ENCODE measurements at regions not wholly inside any gene's neighbourhood (a gene's known extent, or its start where the extent isn't known, plus 50 kb on each side); places are given as distances from the start of the nearest gene placed in this dataset.

GRCh38 chr18:59967878-59968277, 68.1 kb downstream of the PMAIP1 start:
- H3F3A ChIP-seq (ENCODE audit: insufficient read depth) = no peaks in the 10 kb centered on the region
- H4K20me1 ChIP-seq (ENCODE audit: low read depth, low read length) = no peaks in the 10 kb centered on the region
- TF ChIP-seq EZH2phosphoT487 (conservative IDR thresholded peaks at IDR 0.05; ENCODE audit: low read length) = no peak
- no peak for TF ChIP-seq CTCF (IDR thresholded peaks at IDR 0.05; ENCODE audit: insufficient read depth, low read length, poor library complexity, severe bottlenecking)
- no peaks in the 10 kb centered on the region for H3K9me3 ChIP-seq (ENCODE audit: insufficient read depth, low read length)
- no peaks in the 10 kb centered on the region for H3K79me2 ChIP-seq (ENCODE audit: insufficient read depth, low read length)
- no peak overlapping the region for H3K4me2 ChIP-seq (ENCODE audit: low read depth, low read length, poor library complexity, severe bottlenecking)
- no peaks in the 10 kb centered on the region for H3K27me3 ChIP-seq (ENCODE audit: low read length)
- no peak overlapping the region for H2AFZ ChIP-seq (ENCODE audit: low read depth, low read length, severe bottlenecking)
- H3K27ac ChIP-seq (ENCODE audit: low read depth, low read length) = no peak overlapping the region
- no peaks in the 10 kb centered on the region for H3K9me2 ChIP-seq (replicated peaks; ENCODE audit: insufficient read depth, low read length)
- no peak overlapping the region for H3K9ac ChIP-seq (ENCODE audit: low read length)
- H3K4me3 ChIP-seq (ENCODE audit: insufficient read depth, low read length, poor library complexity, severe bottlenecking) = no peak overlapping the region
- H3K36me3 ChIP-seq (ENCODE audit: low read length) = no peaks in the 10 kb centered on the region

- H3K4me2 ChIP-seq (ENCODE audit: low read depth, low read length, poor library complexity, severe bottlenecking) = no peak overlapping the region
- H3K79me2 ChIP-seq (ENCODE audit: insufficient read depth, low read length) = no peaks in the 10 kb centered on the region
- H3K36me3 ChIP-seq (ENCODE audit: low read length) = no peaks in the 10 kb centered on the region
- no peaks in the 10 kb centered on the region for H4K20me1 ChIP-seq (ENCODE audit: low read depth, low read length)
- H3K27ac ChIP-seq (ENCODE audit: low read depth, low read length) = no peak overlapping the region
- H3F3A ChIP-seq (ENCODE audit: insufficient read depth) = no peaks in the 10 kb centered on the region
- H3K27me3 ChIP-seq (ENCODE audit: low read length) = no peaks in the 10 kb centered on the region
- no peak overlapping the region for H3K4me3 ChIP-seq (ENCODE audit: insufficient read depth, low read length, poor library complexity, severe bottlenecking)
- no peak for TF ChIP-seq EZH2phosphoT487 (conservative IDR thresholded peaks at IDR 0.05; ENCODE audit: low read length)
- TF ChIP-seq CTCF (IDR thresholded peaks at IDR 0.05; ENCODE audit: insufficient read depth, low read length, poor library complexity, severe bottlenecking) = no peak
- no peaks in the 10 kb centered on the region for H3K9me3 ChIP-seq (ENCODE audit: insufficient read depth, low read length)
- no peak overlapping the region for H2AFZ ChIP-seq (ENCODE audit: low read depth, low read length, severe bottlenecking)
- H3K9me2 ChIP-seq (replicated peaks; ENCODE audit: insufficient read depth, low read length) = no peaks in the 10 kb centered on the region
- H3K9ac ChIP-seq (ENCODE audit: low read length) = no peak overlapping the region
These were observed 67.1 kb downstream of the PMAIP1 start for GRCh38 chr18:59966913-59967312.

- Histone ChIP-seq H3K9ac (ENCODE audit: low read length) (no peak overlapping the region), H3K27ac (ENCODE audit: low read depth, low read length) (no peak overlapping the region)
- TF ChIP-seq CTCF (IDR thresholded peaks at IDR 0.05; ENCODE audit: insufficient read depth, low read length, poor library complexity, severe bottlenecking) (no peak), EZH2phosphoT487 (conservative IDR thresholded peaks at IDR 0.05; ENCODE audit: low read length) (no peak)
These were observed 63.4 kb downstream of the PMAIP1 start for GRCh38 chr18:59963229-59963628.

More at GRCh38 chr18:59963229-59963628, 63.4 kb downstream of the PMAIP1 start:
- Histone ChIP-seq H3K27me3 (ENCODE audit: low read length) (no peaks in the 10 kb centered on the region), H3K4me3 (ENCODE audit: insufficient read depth, low read length, poor library complexity, severe bottlenecking) (no peak overlapping the region), H3K36me3 (ENCODE audit: low read length) (no peaks in the 10 kb centered on the region), H3F3A (ENCODE audit: insufficient read depth) (no peaks in the 10 kb centered on the region), H4K20me1 (ENCODE audit: low read depth, low read length) (no peaks in the 10 kb centered on the region), H3K9me3 (ENCODE audit: insufficient read depth, low read length) (no peaks in the 10 kb centered on the region), H3K9me2 (replicated peaks; ENCODE audit: insufficient read depth, low read length) (no peaks in the 10 kb centered on the region), H3K4me2 (ENCODE audit: low read depth, low read length, poor library complexity, severe bottlenecking) (no peak overlapping the region), H3K79me2 (ENCODE audit: insufficient read depth, low read length) (no peaks in the 10 kb centered on the region), H2AFZ (ENCODE audit: low read depth, low read length, severe bottlenecking) (no peak overlapping the region)
